Tibial nerve (tissue), 4 donors: ENCODE measurements at regions not wholly inside any gene's neighbourhood (a gene's known extent, or its start where the extent isn't known, plus 50 kb on each side); places are given as distances from the start of the nearest gene placed in this dataset.

Source experiments
- DNase-seq, 2 donors: peaks; one replicate each; pipeline ENCODE4 v3.0.0-alpha.2; 2019; ENCODE audit warnings: low spot score in 2 of 2
- H3K27ac ChIP-seq, 4 donors: fragments of 200-600 bp; sonication (generic) in 3 of 4; one replicate each; pipeline ENCODE4 v1.5.1; 2017 to 2019; ENCODE audit warnings: mild to moderate bottlenecking in 1 of 4
- H3K27me3 ChIP-seq, 2 donors: fragments of 200-600 bp; sonication (generic) in 1 of 2; one replicate each; pipeline versions ENCODE4 v1.5.1 to v1.6.0; 2017 to 2019
- H3K36me3 ChIP-seq, 3 donors: fragments of 200-600 bp; sonication (generic); one replicate each; pipeline ENCODE4 v1.5.1; 2018 to 2019
- H3K4me1 ChIP-seq, 4 donors: fragments of 200-600 bp; sonication (generic) in 3 of 4; one replicate each; pipeline ENCODE4 v1.5.1; 2017 to 2019
- H3K4me3 ChIP-seq, 4 donors: fragments of 200-600 bp; sonication (generic) in 3 of 4; one replicate each; pipeline ENCODE4 v1.5.1; 2017 to 2019; ENCODE audit warnings: mild to moderate bottlenecking in 1 of 4, moderate library complexity in 1 of 4
- H3K9me3 ChIP-seq, 4 donors: fragments of 200-600 bp; sonication (generic) in 3 of 4; one replicate each; pipeline ENCODE4 v1.5.1; 2017 to 2019
- CTCF ChIP-seq, 5 experiments: fragments of 200-600 bp in 3 of 5; fragments of 450-650 bp in 2 of 5; sonication (generic) in 3 of 5; IDR thresholded peaks; one replicate each; pipeline ENCODE4 v1.5.1; 2016 to 2019; ENCODE audit warnings: antibody characterized with exemption in 5 of 5, mild to moderate bottlenecking in 3 of 5, moderate library complexity in 2 of 5
- EP300 ChIP-seq, 2 donors: sonication (generic); formaldehyde crosslinking; IDR thresholded peaks; one replicate each; pipeline ENCODE4 v1.6.1; 2017; ENCODE audit warnings: antibody characterized with exemption in 2 of 2, mild to moderate bottlenecking in 1 of 2
- POLR2A ChIP-seq, 2 donors: fragments of 450-650 bp; IDR thresholded peaks; one replicate each; pipeline ENCODE4 v1.6.1; 2017; ENCODE audit warnings: antibody characterized with exemption in 2 of 2, mild to moderate bottlenecking in 2 of 2, moderate library complexity in 2 of 2
- WGBS, 2 donors: methylation state at CpG; one replicate each; pipeline ENCODE4 v1.1.5; 2018; 5-methylcytosine and 5-hydroxymethylcytosine counted together

DNA sequence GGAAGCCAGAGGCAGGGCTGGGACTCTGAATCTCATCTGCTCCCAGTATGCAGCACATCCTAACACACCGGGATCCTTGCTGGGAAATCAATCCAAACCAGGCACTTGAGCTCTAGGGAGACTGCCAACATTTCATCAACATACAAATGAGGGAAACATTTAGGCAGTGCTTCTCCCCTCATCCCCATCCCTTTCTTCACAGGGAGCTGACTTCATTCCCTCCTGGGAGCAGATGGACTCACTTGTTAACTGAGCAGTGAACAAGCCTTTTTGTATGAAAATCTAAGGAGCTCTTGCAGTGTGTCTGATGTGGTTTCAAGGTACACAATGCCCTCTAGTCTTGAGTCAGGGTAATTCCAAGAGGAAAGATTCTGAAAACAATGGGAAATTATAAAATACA lies 96.3 kb downstream of the TMEM114 start:
- no peaks in the 10 kb centered on the region for H3K27me3 ChIP-seq
- no peak overlapping the region for H3K4me3 ChIP-seq
- peaks cover 0 to 6% (median 0%) of the 10 kb centered on the region in 4 donors for H3K9me3 ChIP-seq
- WGBS, 2 donors = 32 to 43% methylated on average over 1 of the region's 1 CpG
- TF ChIP-seq EP300 (IDR thresholded peaks at IDR 0.05) = no peak
- TF ChIP-seq POLR2A (IDR thresholded peaks at IDR 0.05) = no peak
- TF ChIP-seq CTCF (IDR thresholded peaks at IDR 0.05) = no peak
- no peaks in the 10 kb centered on the region for H3K36me3 ChIP-seq
- no peak overlapping the region for H3K27ac ChIP-seq
- no peaks in the 10 kb centered on the region for H3K4me1 ChIP-seq
- no peak for DNase-seq

GRCh38 chr16:8492690-8493089 lies 97.6 kb downstream of the TMEM114 start:
- Histone ChIP-seq H3K36me3 (no peaks in the 10 kb centered on the region), H3K27ac (no peak overlapping the region)
- TF ChIP-seq EP300 (IDR thresholded peaks at IDR 0.05) (no peak), POLR2A (IDR thresholded peaks at IDR 0.05) (no peak), CTCF (IDR thresholded peaks at IDR 0.05) (no peak)

GRCh38 chr16:8489580-8489979 lies 100.7 kb downstream of the TMEM114 start:
- Histone ChIP-seq H3K27me3 (no peaks in the 10 kb centered on the region), H3K4me1 (no peaks in the 10 kb centered on the region), H3K36me3 (no peaks in the 10 kb centered on the region), H3K27ac (no peak overlapping the region), H3K9me3 (peaks cover 0 to 3% (median 0%) of the 10 kb centered on the region in 4 donors), H3K4me3 (no peak overlapping the region)
- no peak for DNase-seq
- no peak for TF ChIP-seq POLR2A (IDR thresholded peaks at IDR 0.05)
- TF ChIP-seq CTCF (IDR thresholded peaks at IDR 0.05) = no peak
- TF ChIP-seq EP300 (IDR thresholded peaks at IDR 0.05) = no peak
- WGBS, 2 donors = 68 to 70% methylated on average over 3 of the region's 3 CpGs

More at GRCh38 chr16:8492690-8493089, 97.6 kb downstream of the TMEM114 start:
- no peaks in the 10 kb centered on the region for H3K4me1 ChIP-seq
- H3K9me3 ChIP-seq = peaks cover 0 to 6% (median 0%) of the 10 kb centered on the region in 4 donors
- DNase-seq = no peak
- H3K4me3 ChIP-seq = no peak overlapping the region
- H3K27me3 ChIP-seq = no peaks in the 10 kb centered on the region

- H3K4me3 ChIP-seq = no peak overlapping the region
- WGBS, 2 donors = 81 to 84% methylated on average over 3 of the region's 3 CpGs
- no peak overlapping the region for H3K27ac ChIP-seq
- DNase-seq = no peak
- no peaks in the 10 kb centered on the region for H3K27me3 ChIP-seq
- peaks cover 0 to 3% (median 0%) of the 10 kb centered on the region in 4 donors for H3K9me3 ChIP-seq
- H3K36me3 ChIP-seq = no peaks in the 10 kb centered on the region
- TF ChIP-seq EP300 (IDR thresholded peaks at IDR 0.05) = no peak
- TF ChIP-seq CTCF (IDR thresholded peaks at IDR 0.05) = no peak
- TF ChIP-seq POLR2A (IDR thresholded peaks at IDR 0.05) = no peak
- no peaks in the 10 kb centered on the region for H3K4me1 ChIP-seq
Observed at GRCh38 chr16:8486985-8487384, 103.3 kb downstream of the TMEM114 start.

DNA sequence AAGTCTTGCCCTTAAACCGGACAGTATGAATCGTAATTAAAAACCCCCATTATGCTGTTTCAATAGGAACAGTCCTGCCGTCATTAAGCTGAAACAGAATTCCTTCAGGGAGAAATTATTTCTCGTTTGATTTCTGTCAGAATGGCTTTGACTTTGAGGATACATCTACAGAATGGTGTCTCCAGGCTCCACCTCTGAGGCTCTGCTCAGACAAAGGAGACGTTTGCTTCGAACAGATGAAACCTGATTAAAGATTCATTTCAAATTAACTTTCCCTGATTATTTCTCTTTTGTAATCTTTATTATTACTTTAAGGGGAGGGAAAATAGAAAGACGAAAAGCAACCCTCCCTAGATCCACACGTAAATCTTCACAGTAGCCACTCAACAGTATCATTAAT lies 106.9 kb downstream of the TMEM114 start:
- TF ChIP-seq POLR2A (IDR thresholded peaks at IDR 0.05) = no peak
- no peak for TF ChIP-seq EP300 (IDR thresholded peaks at IDR 0.05)
- no peak for TF ChIP-seq CTCF (IDR thresholded peaks at IDR 0.05)
- H3K4me1 ChIP-seq = no peaks in the 10 kb centered on the region

More for the DNA sequence above, 106.9 kb downstream of the TMEM114 start:
- 58 to 62% methylated on average over 8 of the region's 8 CpGs for WGBS, 2 donors
- no peak for DNase-seq
- Histone ChIP-seq H3K9me3 (no peaks in the 10 kb centered on the region), H3K36me3 (no peaks in the 10 kb centered on the region), H3K27ac (no peak overlapping the region), H3K27me3 (no peaks in the 10 kb centered on the region), H3K4me3 (no peak overlapping the region)
